ENCODE measurements at regions not wholly inside any gene's neighbourhood (a gene's known extent, or its start where the extent isn't known, plus 50 kb on each side); places are given as distances from the start of the nearest gene placed in this dataset.
A peak's percentile ranks its signal among the peaks of the same experiment; 100 is the strongest.
"Not testable (repeated sequence)": the region's sequence is repeated elsewhere in the genome, so short reads cannot be mapped to it uniquely, and the experiment has no call there.

DNA sequence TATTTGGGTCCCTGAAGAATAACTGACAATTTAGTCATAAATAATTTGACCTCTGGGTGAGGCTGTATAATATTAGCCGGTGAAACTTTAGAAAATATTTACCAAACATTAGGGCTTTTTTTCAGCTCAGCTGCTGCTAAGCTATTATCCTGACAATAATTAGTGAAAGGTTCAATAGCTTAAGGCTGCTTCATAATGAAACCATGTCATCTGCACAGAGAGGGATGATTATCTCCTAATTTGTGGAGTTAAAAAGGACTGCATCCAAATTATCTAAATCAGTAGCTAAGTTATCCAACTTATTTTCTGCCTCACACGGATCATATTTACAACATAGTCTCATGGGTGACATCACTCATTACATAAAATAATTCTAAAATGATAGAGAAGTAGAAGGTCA, 1249.8 kb downstream of the RAPGEF2 start:
- TF ChIP-seq, protein P1, sequence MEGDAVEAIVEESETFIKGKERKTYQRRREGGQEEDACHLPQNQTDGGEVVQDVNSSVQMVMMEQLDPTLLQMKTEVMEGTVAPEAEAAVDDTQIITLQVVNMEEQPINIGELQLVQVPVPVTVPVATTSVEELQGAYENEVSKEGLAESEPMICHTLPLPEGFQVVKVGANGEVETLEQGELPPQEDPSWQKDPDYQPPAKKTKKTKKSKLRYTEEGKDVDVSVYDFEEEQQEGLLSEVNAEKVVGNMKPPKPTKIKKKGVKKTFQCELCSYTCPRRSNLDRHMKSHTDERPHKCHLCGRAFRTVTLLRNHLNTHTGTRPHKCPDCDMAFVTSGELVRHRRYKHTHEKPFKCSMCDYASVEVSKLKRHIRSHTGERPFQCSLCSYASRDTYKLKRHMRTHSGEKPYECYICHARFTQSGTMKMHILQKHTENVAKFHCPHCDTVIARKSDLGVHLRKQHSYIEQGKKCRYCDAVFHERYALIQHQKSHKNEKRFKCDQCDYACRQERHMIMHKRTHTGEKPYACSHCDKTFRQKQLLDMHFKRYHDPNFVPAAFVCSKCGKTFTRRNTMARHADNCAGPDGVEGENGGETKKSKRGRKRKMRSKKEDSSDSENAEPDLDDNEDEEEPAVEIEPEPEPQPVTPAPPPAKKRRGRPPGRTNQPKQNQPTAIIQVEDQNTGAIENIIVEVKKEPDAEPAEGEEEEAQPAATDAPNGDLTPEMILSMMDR (conservative IDR thresholded peaks at IDR 0.05; ENCODE audit: low read depth, low read length): no peak
- H3K4me3 ChIP-seq (ENCODE audit: low read depth, low read length): no peak overlapping the region
- no peak for DNase-seq (ENCODE audit: low read depth)

DNA sequence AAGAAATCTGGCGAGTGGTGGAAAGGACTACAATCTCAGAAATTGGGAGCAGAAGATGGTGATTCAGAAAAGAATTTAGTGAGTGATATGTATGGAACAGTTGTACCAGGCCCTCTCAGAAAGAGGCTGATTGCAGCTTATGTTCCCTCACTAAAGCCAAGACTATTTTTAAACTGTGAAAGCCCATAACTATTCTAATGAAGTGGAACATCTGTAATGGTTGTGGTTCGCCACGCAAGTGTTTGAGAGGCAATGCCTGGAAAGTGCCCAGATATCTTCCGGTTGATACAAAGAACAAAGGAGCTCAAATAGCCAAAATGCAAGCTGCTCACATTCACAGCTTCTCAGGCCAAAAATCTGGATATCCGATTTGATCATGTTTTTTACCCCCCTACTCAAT, 1250.7 kb downstream of the RAPGEF2 start:
- no peak overlapping the region for H3K4me3 ChIP-seq (ENCODE audit: low read depth, low read length)
- TF ChIP-seq, protein P1 (conservative IDR thresholded peaks at IDR 0.05; ENCODE audit: low read depth, low read length): no peak
- DNase-seq (ENCODE audit: low read depth): no peak

DNA sequence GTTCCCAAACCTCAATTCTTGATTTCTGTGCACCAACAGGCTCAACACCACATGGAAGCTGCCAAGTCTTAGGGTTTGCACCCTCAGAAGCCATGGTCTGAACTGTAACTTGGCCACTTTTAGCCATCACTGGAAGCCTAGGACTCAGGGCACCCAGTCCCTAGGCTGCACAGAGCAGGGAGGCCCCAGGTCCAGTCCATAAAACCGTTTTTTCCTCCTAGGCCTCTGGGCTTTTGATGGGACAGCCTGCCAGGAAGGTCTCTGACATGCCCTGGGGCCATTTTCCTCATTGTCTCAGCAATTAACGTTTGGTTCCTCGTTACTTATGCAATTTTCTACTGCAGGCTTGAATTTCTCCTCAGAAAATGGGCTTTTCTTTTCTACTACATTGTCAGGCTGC, 1259.6 kb downstream of the RAPGEF2 start:
- no peak for DNase-seq (ENCODE audit: low read depth)
- H3K4me3 ChIP-seq (ENCODE audit: low read depth, low read length): no peak overlapping the region
- TF ChIP-seq, protein P1 (conservative IDR thresholded peaks at IDR 0.05; ENCODE audit: low read depth, low read length): no peak

DNA sequence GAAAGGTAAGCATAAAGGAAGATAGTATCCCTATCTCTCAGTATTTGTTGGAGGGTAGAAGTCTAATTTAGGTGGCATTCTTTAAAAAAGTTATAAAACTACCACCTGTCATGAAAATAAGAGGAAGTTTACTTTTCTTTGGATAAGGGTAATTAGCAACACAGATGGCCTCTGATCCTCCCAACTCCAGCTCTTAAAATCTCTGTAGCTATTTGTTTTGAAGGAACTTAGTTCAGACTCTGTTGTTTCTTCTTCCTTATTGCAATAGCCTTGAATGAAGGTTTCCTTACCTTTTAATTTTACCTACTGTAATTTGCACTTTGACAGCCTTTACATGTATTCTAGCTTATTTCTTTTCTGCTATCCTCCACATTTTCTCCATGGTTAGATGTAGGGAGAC, 1261.3 kb downstream of the RAPGEF2 start:
- TF ChIP-seq, protein P1 (conservative IDR thresholded peaks at IDR 0.05; ENCODE audit: low read depth, low read length): no peak
- no peak for DNase-seq (ENCODE audit: low read depth)
- no peak overlapping the region for H3K4me3 ChIP-seq (ENCODE audit: low read depth, low read length)

DNA sequence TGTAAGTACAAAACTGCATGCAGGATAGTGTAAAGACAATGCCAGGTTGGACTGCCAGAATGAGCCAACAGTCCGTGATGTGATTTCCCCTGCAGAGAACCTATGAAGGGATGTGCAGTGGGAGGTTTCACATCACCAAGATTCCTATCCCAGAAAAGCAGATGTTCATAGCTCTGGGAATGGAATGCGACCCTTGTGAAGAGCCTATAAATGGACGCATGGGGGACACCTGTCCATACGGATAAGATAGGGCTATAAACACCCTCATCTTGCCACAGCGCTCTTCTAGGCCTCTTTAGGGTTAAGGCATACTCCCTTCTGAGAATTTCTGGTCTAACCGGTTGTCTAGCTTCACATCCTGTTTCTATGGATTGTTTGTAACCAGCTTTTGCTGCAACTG, 1261.8 kb downstream of the RAPGEF2 start:
- not testable (repeated sequence) for H3K4me3 ChIP-seq (ENCODE audit: low read depth, low read length); DNase-seq (ENCODE audit: low read depth)

DNA sequence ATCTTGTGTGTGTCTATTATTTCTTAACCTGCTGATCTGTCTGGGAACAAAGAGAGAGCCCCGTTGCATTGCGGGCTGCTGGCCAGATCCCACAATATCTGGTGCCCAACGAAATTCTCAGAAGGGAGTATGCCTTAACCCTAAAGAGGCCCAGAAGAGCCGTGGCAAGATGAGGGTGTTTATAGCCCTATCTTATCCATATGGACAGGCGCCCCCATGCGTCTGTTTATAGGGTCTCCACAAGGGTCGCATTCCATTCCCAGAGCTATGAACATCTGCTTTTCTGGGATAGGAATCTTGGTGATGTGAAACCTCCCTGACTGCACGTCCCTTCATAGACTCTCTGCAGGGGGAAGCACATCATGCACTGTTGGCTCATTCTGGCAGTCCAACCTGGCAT, 1262.5 kb downstream of the RAPGEF2 start:
- DNase-seq (ENCODE audit: low read depth): not testable (repeated sequence)

DNA sequence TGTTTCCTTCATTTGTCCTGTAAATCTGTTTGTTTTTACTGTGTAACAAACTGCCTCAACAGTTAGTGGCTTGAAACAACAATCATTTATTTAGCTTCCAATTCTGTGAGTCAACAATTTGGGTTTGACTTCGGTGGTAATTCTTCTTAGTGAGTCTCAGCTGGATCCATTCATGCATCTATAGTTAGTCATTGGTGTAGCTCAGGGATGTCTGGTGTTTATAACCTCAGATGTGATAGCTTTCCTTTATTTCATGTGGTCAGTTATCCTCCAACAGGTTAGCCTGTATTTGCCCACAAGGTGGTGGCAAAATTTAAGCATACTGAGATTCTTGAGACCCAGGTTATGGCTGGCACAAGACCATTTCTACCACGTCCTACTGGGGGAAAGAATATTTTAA, 1267.2 kb downstream of the RAPGEF2 start:
- TF ChIP-seq, protein P1 (conservative IDR thresholded peaks at IDR 0.05; ENCODE audit: low read depth, low read length): peak; percentile 3
- no peak overlapping the region for H3K4me3 ChIP-seq (ENCODE audit: low read depth, low read length)
- peak; percentile 13 for DNase-seq (ENCODE audit: low read depth)

More for the DNA sequence above, 1262.5 kb downstream of the RAPGEF2 start:
- not testable (repeated sequence) for H3K4me3 ChIP-seq (ENCODE audit: low read depth, low read length)

DNA sequence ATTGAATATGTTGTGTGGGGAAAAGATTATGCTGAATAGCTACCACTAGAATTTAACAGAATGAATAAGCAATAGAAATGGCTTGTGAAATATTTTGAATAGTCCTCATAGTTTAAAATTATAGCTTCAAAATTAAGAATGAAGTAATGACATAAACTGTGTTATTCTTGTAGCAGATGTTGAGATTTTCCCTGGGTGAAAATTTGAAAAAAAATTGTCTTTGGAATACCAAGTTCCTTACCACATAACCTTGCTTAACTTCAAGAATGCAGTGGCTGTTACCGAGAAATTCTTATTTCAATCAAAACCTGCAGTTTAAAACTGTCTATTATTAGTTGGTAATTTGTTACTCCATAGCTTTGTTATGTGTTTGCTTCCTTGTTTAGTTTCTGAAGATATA, 1268.6 kb downstream of the RAPGEF2 start:
- no peak overlapping the region for H3K4me3 ChIP-seq (ENCODE audit: low read depth, low read length)
- DNase-seq (ENCODE audit: low read depth): no peak
- TF ChIP-seq, protein P1 (conservative IDR thresholded peaks at IDR 0.05; ENCODE audit: low read depth, low read length): no peak

All from epithelial cell of proximal tubule (primary cell).